Ascending aorta (tissue), 2 donors: ENCODE measurements at regions not wholly inside any gene's neighbourhood (a gene's known extent, or its start where the extent isn't known, plus 50 kb on each side); places are given as distances from the start of the nearest gene placed in this dataset.
"Not testable (repeated sequence)": the region's sequence is repeated elsewhere in the genome, so short reads cannot be mapped to it uniquely, and the experiment has no call there.

ENCODE experiments used
- DNase-seq, 2 donors: peaks; one replicate each; pipeline ENCODE4 v3.0.0-alpha.2; 2019; ENCODE audit warnings: low spot score in 2 of 2
- H3K27ac ChIP-seq, 2 donors: fragments of 200-600 bp; sonication (generic); one replicate each; pipeline ENCODE4 v1.5.1; 2016 to 2017; ENCODE audit warnings: mild to moderate bottlenecking in 1 of 2
- H3K27me3 ChIP-seq: fragments of 200-600 bp; sonication (generic); one replicate; pipeline ENCODE4 v1.5.1; 2017
- H3K36me3 ChIP-seq, 2 donors: fragments of 200-600 bp; sonication (generic); one replicate each; pipeline ENCODE4 v1.5.1; 2016
- H3K4me1 ChIP-seq, 2 donors: fragments of 200-600 bp; sonication (generic); one replicate each; pipeline ENCODE4 v1.5.1; 2016 to 2017; ENCODE audit warnings: mild to moderate bottlenecking in 1 of 2
- H3K4me3 ChIP-seq, 2 donors: fragments of 200-600 bp; sonication (generic); one replicate each; pipeline ENCODE4 v1.5.1; 2016 to 2017; ENCODE audit warnings: mild to moderate bottlenecking in 1 of 2
- H3K9me3 ChIP-seq, 2 donors: fragments of 200-600 bp; sonication (generic); one replicate each; pipeline ENCODE4 v1.5.1; 2016
- CTCF ChIP-seq, 3 experiments: fragments of 200-600 bp in 2 of 3; fragments of 450-650 bp in 1 of 3; sonication (generic) in 2 of 3; IDR thresholded peaks; one replicate each; pipeline ENCODE4 v1.5.1; 2016 to 2019; ENCODE audit warnings: antibody characterized with exemption in 3 of 3, mild to moderate bottlenecking in 1 of 3, moderate library complexity in 1 of 3
- intact Hi-C: fragments of 100-400 bp; cut with DNase I; formaldehyde crosslinking; loops from one replicate; pipeline ENCODE4 v1.15.1; 2023

GRCh38 chr2:101645886-101646285, 51.6 kb upstream of the MAP4K4 start:
- H3K4me1 ChIP-seq, intact Hi-C loops, H3K36me3 ChIP-seq: not testable (repeated sequence)

GRCh38 chr2:101644842-101645383, 52.6 kb upstream of the MAP4K4 start:
- Histone ChIP-seq H3K4me1 (no peaks in the 10 kb centered on the region), H3K9me3 (no peaks in the 10 kb centered on the region), H3K36me3 (no peaks in the 10 kb centered on the region), H3K4me3 (no peak overlapping the region), H3K27me3 (no peaks in the 10 kb centered on the region), H3K27ac (no peak overlapping the region)
- DNase-seq = no peak
- intact Hi-C loops = no loop called here
- TF ChIP-seq CTCF (IDR thresholded peaks at IDR 0.05) = no peak

More at GRCh38 chr2:101645886-101646285, 51.6 kb upstream of the MAP4K4 start:
- DNase-seq, H3K27ac ChIP-seq, H3K9me3 ChIP-seq, H3K4me3 ChIP-seq, H3K27me3 ChIP-seq: not testable (repeated sequence)

- Histone ChIP-seq H3K36me3 (no peaks in the 10 kb centered on the region), H3K9me3 (no peaks in the 10 kb centered on the region), H3K27ac (no peak overlapping the region), H3K4me3 (no peak overlapping the region), H3K4me1 (no peaks in the 10 kb centered on the region), H3K27me3 (no peaks in the 10 kb centered on the region)
- DNase-seq = no peak
- intact Hi-C loops = no loop called here
- no peak for TF ChIP-seq CTCF (IDR thresholded peaks at IDR 0.05)
Measured at GRCh38 chr2:101643004-101643524, 54.4 kb upstream of the MAP4K4 start.

- H3K9me3 ChIP-seq = no peaks in the 10 kb centered on the region
- no peaks in the 10 kb centered on the region for H3K36me3 ChIP-seq
- no peak for DNase-seq
- H3K4me3 ChIP-seq = no peak overlapping the region
- no peaks in the 10 kb centered on the region for H3K4me1 ChIP-seq
- intact Hi-C loops = no loop called here
- no peaks in the 10 kb centered on the region for H3K27me3 ChIP-seq
- H3K27ac ChIP-seq = no peak overlapping the region
- no peak for TF ChIP-seq CTCF (IDR thresholded peaks at IDR 0.05)
Measured at GRCh38 chr2:101638817-101639605, 58.5 kb upstream of the MAP4K4 start.

GRCh38 chr2:101638181-101638711, 59.3 kb upstream of the MAP4K4 start:
- H3K27ac ChIP-seq = no peak overlapping the region
- H3K9me3 ChIP-seq = no peaks in the 10 kb centered on the region
- H3K27me3 ChIP-seq = no peaks in the 10 kb centered on the region
- intact Hi-C loops = no loop called here
- H3K4me3 ChIP-seq = no peak overlapping the region
- no peaks in the 10 kb centered on the region for H3K36me3 ChIP-seq
- no peaks in the 10 kb centered on the region for H3K4me1 ChIP-seq
- TF ChIP-seq CTCF (IDR thresholded peaks at IDR 0.05) = no peak
- DNase-seq = no peak
